ACC112 (cell line): ENCODE measurements at regions not wholly inside any gene's neighbourhood (a gene's known extent, or its start where the extent isn't known, plus 50 kb on each side); places are given as distances from the start of the nearest gene placed in this dataset.

Experiments used
- H2AFZ ChIP-seq: fragments of 200-600 bp; sonication (generic); one replicate; pipeline ENCODE4 v1.6.0; 2017; ENCODE audit warnings: antibody characterized with exemption, low read length; ENCODE audit not compliant: unreplicated experiment
- H3K27ac ChIP-seq: fragments of 200-600 bp; sonication (generic); 2 replicates; pipeline ENCODE4 v1.5.1; 2014; ENCODE audit warnings: low read depth, mild to moderate bottlenecking, antibody characterized with exemption, low read length, moderate library complexity
- H3K27me3 ChIP-seq: fragments of 200-600 bp; sonication (generic); 2 replicates; pipeline ENCODE4 v1.6.1; 2014; ENCODE audit warnings: mild to moderate bottlenecking, antibody characterized with exemption, low read length, moderate library complexity, mixed read lengths; ENCODE audit not compliant: insufficient read depth
- H3K36me3 ChIP-seq: fragments of 200-600 bp; sonication (generic); 2 replicates; pipeline ENCODE4 v1.6.1; 2016; ENCODE audit warnings: mild to moderate bottlenecking, antibody characterized with exemption, low read length, moderate library complexity, mixed read lengths; ENCODE audit not compliant: insufficient read depth
- H3K4me1 ChIP-seq: fragments of 200-600 bp; sonication (generic); one replicate; pipeline ENCODE4 v1.6.1; 2016; ENCODE audit warnings: low read length, mixed read lengths; ENCODE audit not compliant: insufficient read depth, unreplicated experiment, control insufficient read depth
- H3K4me3 ChIP-seq: fragments of 200-600 bp; sonication (generic); 2 replicates; pipeline ENCODE4 v1.5.1; 2014; ENCODE audit warnings: mild to moderate bottlenecking, low read depth, low read length
- H3K79me2 ChIP-seq: fragments of 200-600 bp; sonication (generic); one replicate; pipeline ENCODE4 v1.6.0; 2016; ENCODE audit warnings: low read length; ENCODE audit not compliant: control insufficient read depth, unreplicated experiment, insufficient read depth

- Histone ChIP-seq H3K27me3 (0 out of 2 replicates have a peak, but pooled peaks cover 3% of the 10 kb centered on the region), H2AFZ (no peak overlapping the region), H3K79me2 (no peaks in the 10 kb centered on the region), H3K4me1 (no peaks in the 10 kb centered on the region), H3K4me3 (no peak overlapping the region), H3K36me3 (no peaks in the 10 kb centered on the region), H3K27ac (no peak overlapping the region)
Observed at GRCh38 chr3:72087420-72087819, 302.5 kb upstream of the PROK2 start.

- H2AFZ ChIP-seq: no peak overlapping the region
- H3K36me3 ChIP-seq: no peaks in the 10 kb centered on the region
- 0 out of 2 replicates have a peak, but pooled peaks cover 3% of the 10 kb centered on the region for H3K27me3 ChIP-seq
- H3K27ac ChIP-seq: no peak overlapping the region
- no peaks in the 10 kb centered on the region for H3K4me1 ChIP-seq
- H3K79me2 ChIP-seq: no peaks in the 10 kb centered on the region
- no peak overlapping the region for H3K4me3 ChIP-seq
Observed at GRCh38 chr3:72086743-72087087, 301.8 kb upstream of the PROK2 start.

GRCh38 chr3:72086042-72086742, 301.2 kb upstream of the PROK2 start:
- Histone ChIP-seq H2AFZ (no peak overlapping the region), H3K4me1 (no peaks in the 10 kb centered on the region), H3K4me3 (no peak overlapping the region), H3K27ac (no peak overlapping the region), H3K27me3 (0 out of 2 replicates have a peak, but pooled peaks cover 3% of the 10 kb centered on the region), H3K79me2 (no peaks in the 10 kb centered on the region), H3K36me3 (no peaks in the 10 kb centered on the region)

GRCh38 chr3:72085036-72085435, 300.1 kb upstream of the PROK2 start:
- Histone ChIP-seq H3K79me2 (no peaks in the 10 kb centered on the region), H2AFZ (no peak overlapping the region), H3K4me1 (no peaks in the 10 kb centered on the region), H3K27me3 (0 out of 2 replicates have a peak, but pooled peaks cover 3% of the 10 kb centered on the region), H3K36me3 (no peaks in the 10 kb centered on the region), H3K4me3 (no peak overlapping the region), H3K27ac (no peak overlapping the region)

- Histone ChIP-seq H3K36me3 (no peaks in the 10 kb centered on the region), H3K79me2 (no peaks in the 10 kb centered on the region), H3K4me1 (no peaks in the 10 kb centered on the region), H3K27ac (no peak overlapping the region), H3K27me3 (0 out of 2 replicates have a peak, but pooled peaks cover 3% of the 10 kb centered on the region), H3K4me3 (no peak overlapping the region), H2AFZ (no peak overlapping the region)
Observed at GRCh38 chr3:72082776-72083462, 298.0 kb upstream of the PROK2 start.

GRCh38 chr3:72082186-72082715, 297.3 kb upstream of the PROK2 start:
- Histone ChIP-seq H3K27ac (no peak overlapping the region), H2AFZ (no peak overlapping the region), H3K4me1 (no peaks in the 10 kb centered on the region), H3K36me3 (no peaks in the 10 kb centered on the region), H3K27me3 (0 out of 2 replicates have a peak, but pooled peaks cover 3% of the 10 kb centered on the region), H3K4me3 (0 out of 2 replicates have a peak overlapping the region, but pooled peaks have one; percentile 14), H3K79me2 (no peaks in the 10 kb centered on the region)

GRCh38 chr3:72081471-72082185, 296.7 kb upstream of the PROK2 start:
- Histone ChIP-seq H3K27me3 (0 out of 2 replicates have a peak, but pooled peaks cover 3% of the 10 kb centered on the region), H3K4me1 (no peaks in the 10 kb centered on the region), H2AFZ (no peak overlapping the region), H3K36me3 (no peaks in the 10 kb centered on the region), H3K4me3 (0 out of 2 replicates have a peak overlapping the region, but pooled peaks have one; percentile 14), H3K27ac (no peak overlapping the region), H3K79me2 (no peaks in the 10 kb centered on the region)

- Histone ChIP-seq H3K4me3 (no peak overlapping the region), H3K27ac (no peak overlapping the region), H2AFZ (no peak overlapping the region), H3K36me3 (no peaks in the 10 kb centered on the region), H3K79me2 (no peaks in the 10 kb centered on the region), H3K27me3 (0 out of 2 replicates have a peak, but pooled peaks cover 3% of the 10 kb centered on the region), H3K4me1 (no peaks in the 10 kb centered on the region)
Observed at GRCh38 chr3:72080800-72081199, 295.9 kb upstream of the PROK2 start.

GRCh38 chr3:72080095-72080494, 295.1 kb upstream of the PROK2 start:
- H3K36me3 ChIP-seq: no peaks in the 10 kb centered on the region
- 0 out of 2 replicates have a peak, but pooled peaks cover 3% of the 10 kb centered on the region for H3K27me3 ChIP-seq
- H3K4me3 ChIP-seq: no peak overlapping the region
- H2AFZ ChIP-seq: no peak overlapping the region
- no peak overlapping the region for H3K27ac ChIP-seq
- no peaks in the 10 kb centered on the region for H3K79me2 ChIP-seq
- no peaks in the 10 kb centered on the region for H3K4me1 ChIP-seq

- Histone ChIP-seq H3K4me1 (no peaks in the 10 kb centered on the region), H3K27ac (no peak overlapping the region), H2AFZ (no peak overlapping the region), H3K36me3 (no peaks in the 10 kb centered on the region), H3K79me2 (no peaks in the 10 kb centered on the region), H3K4me3 (no peak overlapping the region), H3K27me3 (0 out of 2 replicates have a peak, but pooled peaks cover 3% of the 10 kb centered on the region)
Observed at GRCh38 chr3:72079369-72079872, 294.5 kb upstream of the PROK2 start.
